ENCODE measurements at regions not wholly inside any gene's neighbourhood (a gene's known extent, or its start where the extent isn't known, plus 50 kb on each side); places are given as distances from the start of the nearest gene placed in this dataset.

- TF ChIP-seq USF2 (CRISPR knock-in tag; IDR thresholded peaks at IDR 0.05) (no peak), ZNF512 (CRISPR knock-in tag; IDR thresholded peaks at IDR 0.05; ENCODE audit: borderline replicate concordance) (no peak), JAZF1 (CRISPR knock-in tag; IDR thresholded peaks at IDR 0.05) (no peak), TEAD1 (CRISPR knock-in tag; IDR thresholded peaks at IDR 0.05) (no peak), ZNF425 (CRISPR knock-in tag; conservative IDR thresholded peaks at IDR 0.05) (no peak), MXD4 (CRISPR knock-in tag; IDR thresholded peaks at IDR 0.05; ENCODE audit: borderline replicate concordance) (no peak), MLX (CRISPR knock-in tag; IDR thresholded peaks at IDR 0.05) (no peak), TCF7 (CRISPR knock-in tag; IDR thresholded peaks at IDR 0.05; ENCODE audit: low read depth) (no peak), SMAD3 (CRISPR knock-in tag; IDR thresholded peaks at IDR 0.05; ENCODE audit: borderline replicate concordance) (no peak), RORB (CRISPR knock-in tag; IDR thresholded peaks at IDR 0.05) (no peak), CBFB (CRISPR knock-in tag; IDR thresholded peaks at IDR 0.05; ENCODE audit: low read depth) (no peak), HMGXB4 (CRISPR knock-in tag; IDR thresholded peaks at IDR 0.05) (no peak), ZNF423 (CRISPR knock-in tag; IDR thresholded peaks at IDR 0.05) (no peak), KAT7 (CRISPR knock-in tag; IDR thresholded peaks at IDR 0.05; ENCODE audit: borderline replicate concordance) (no peak), ATF3 (CRISPR knock-in tag; conservative IDR thresholded peaks at IDR 0.05) (no peak), AR (CRISPR knock-in tag; IDR thresholded peaks at IDR 0.05) (no peak), EMX1 (CRISPR knock-in tag; IDR thresholded peaks at IDR 0.05) (no peak)
- Mint-ChIP-seq H3K36me3 (no peaks in the 10 kb centered on the region), H3K9me3 (no peaks in the 10 kb centered on the region), H3K27ac (no peak overlapping the region), H3K4me3 (no peak overlapping the region), H3K27me3 (ENCODE audit: low read depth) (no peaks in the 10 kb centered on the region; the same call in 1 of the 2 replicates), H3K4me1 (peaks cover 14% of the 10 kb centered on the region)
- POLR2A ChIA-PET, result no interaction called here
- CTCF ChIA-PET, result interaction anchor here (0.9 kb wide), 1 partner anchor 100 kb away, joined by 3 read pairs; no protein-coding TSS in a partner anchor
- DNase-seq (ENCODE audit: low spot score), result no peak
- ATAC-seq, result no peak
These were observed 184.6 kb upstream of the SYT13 start for GRCh38 chr11:45470794-45471167.
